Activated CD8-positive, alpha-beta memory T cell treated with anti-CD3 and anti-CD28 coated beads, Interleukin-2, amount 10 ng/mL, durations not matched to agents 7 days and 5 days (primary cell): ENCODE measurements at regions not wholly inside any gene's neighbourhood (a gene's known extent, or its start where the extent isn't known, plus 50 kb on each side); places are given as distances from the start of the nearest gene placed in this dataset.
"Not testable (repeated sequence)": the region's sequence is repeated elsewhere in the genome, so short reads cannot be mapped to it uniquely, and the experiment has no call there.

Experiments
- ATAC-seq: fragments of 150-1000 bp; cut with Tn5 transposase; one replicate; pipeline ENCODE4 v1.10.0; 2021; ENCODE audit warnings: moderate library complexity
- CTCF ChIA-PET: fragments of 350-600 bp; sonication (Branson Sonifier 250); formaldehyde crosslinking; loops from one replicate; lab custom pipeline; 2021; ENCODE audit warnings: antibody characterized with exemption; lab: Charles Lee
- DNase-seq: peaks from one replicate; pipeline ENCODE4 v3.0.0-alpha.2; 2020
- H3K27ac Mint-ChIP-seq: one replicate; pipeline ENCODE4 v1.8.0; 2021; ENCODE audit warnings: mild to moderate bottlenecking, mixed read lengths
- H3K27me3 Mint-ChIP-seq: one replicate; pipeline ENCODE4 v1.8.0; 2021; ENCODE audit warnings: mixed read lengths
- H3K36me3 Mint-ChIP-seq: one replicate; pipeline ENCODE4 v1.8.0; 2021; ENCODE audit warnings: mild to moderate bottlenecking, mixed read lengths
- H3K4me1 Mint-ChIP-seq: one replicate; pipeline ENCODE4 v1.8.0; 2021; ENCODE audit warnings: mixed read lengths
- H3K4me3 Mint-ChIP-seq: one replicate; pipeline ENCODE4 v1.8.0; 2021; ENCODE audit warnings: mild to moderate bottlenecking, moderate library complexity, mixed read lengths
- H3K9me3 Mint-ChIP-seq: one replicate; pipeline ENCODE4 v1.8.0; 2022; ENCODE audit warnings: low read depth, mixed read lengths

- no peaks in the 10 kb centered on the region for H3K9me3 Mint-ChIP-seq
- no peak overlapping the region for H3K27ac Mint-ChIP-seq
- DNase-seq (no peak), ATAC-seq (no peak)
- CTCF ChIA-PET = no interaction called here
- H3K36me3 Mint-ChIP-seq = no peaks in the 10 kb centered on the region
- no peak overlapping the region for H3K4me3 Mint-ChIP-seq
- H3K27me3 Mint-ChIP-seq = no peaks in the 10 kb centered on the region
- H3K4me1 Mint-ChIP-seq = no peaks in the 10 kb centered on the region
These were observed 233.0 kb downstream of the DKK2 start for GRCh38 chr4:106803083-106803482.

GRCh38 chr4:106801386-106801785 is 234.7 kb downstream of the DKK2 start:
- DNase-seq (no peak), ATAC-seq (no peak)
- CTCF ChIA-PET = no interaction called here
- Mint-ChIP-seq H3K27ac (no peak overlapping the region), H3K36me3 (no peaks in the 10 kb centered on the region), H3K4me1 (no peaks in the 10 kb centered on the region), H3K27me3 (no peaks in the 10 kb centered on the region), H3K4me3 (no peak overlapping the region), H3K9me3 (no peaks in the 10 kb centered on the region)

GRCh38 chr4:106796876-106797275 is 239.2 kb downstream of the DKK2 start:
- no peak overlapping the region for H3K4me3 Mint-ChIP-seq
- H3K27ac Mint-ChIP-seq = no peak overlapping the region
- no peak for DNase-seq
- ATAC-seq = no peak
- CTCF ChIA-PET = no interaction called here
- no peaks in the 10 kb centered on the region for H3K27me3 Mint-ChIP-seq
- H3K36me3 Mint-ChIP-seq = no peaks in the 10 kb centered on the region
- peaks cover 3% of the 10 kb centered on the region for H3K9me3 Mint-ChIP-seq
- no peaks in the 10 kb centered on the region for H3K4me1 Mint-ChIP-seq

GRCh38 chr4:106795326-106795725 is 240.8 kb downstream of the DKK2 start:
- DNase-seq = no peak
- no peaks in the 10 kb centered on the region for H3K4me1 Mint-ChIP-seq
- no peak for ATAC-seq
- no peak overlapping the region for H3K4me3 Mint-ChIP-seq
- no peaks in the 10 kb centered on the region for H3K36me3 Mint-ChIP-seq
- H3K9me3 Mint-ChIP-seq = peaks cover 3% of the 10 kb centered on the region
- H3K27ac Mint-ChIP-seq = no peak overlapping the region
- CTCF ChIA-PET = no interaction called here
- H3K27me3 Mint-ChIP-seq = no peaks in the 10 kb centered on the region

GRCh38 chr4:106793933-106794332 is 242.2 kb downstream of the DKK2 start:
- no peaks in the 10 kb centered on the region for H3K27me3 Mint-ChIP-seq
- H3K4me1 Mint-ChIP-seq = no peaks in the 10 kb centered on the region
- no peak overlapping the region for H3K27ac Mint-ChIP-seq
- H3K4me3 Mint-ChIP-seq = no peak overlapping the region
- no peaks in the 10 kb centered on the region for H3K36me3 Mint-ChIP-seq
- peaks cover 3% of the 10 kb centered on the region for H3K9me3 Mint-ChIP-seq
- CTCF ChIA-PET = no interaction called here
- DNase-seq = no peak
- ATAC-seq = no peak

GRCh38 chr4:106775636-106776035 is 260.5 kb downstream of the DKK2 start:
- H3K27me3 Mint-ChIP-seq = no peaks in the 10 kb centered on the region
- H3K36me3 Mint-ChIP-seq = no peaks in the 10 kb centered on the region
- no peak overlapping the region for H3K27ac Mint-ChIP-seq
- no peak overlapping the region for H3K4me3 Mint-ChIP-seq
- CTCF ChIA-PET = no interaction called here
- no peaks in the 10 kb centered on the region for H3K4me1 Mint-ChIP-seq
- no peak for DNase-seq
- H3K9me3 Mint-ChIP-seq = peaks cover 5% of the 10 kb centered on the region
- ATAC-seq = no peak

GRCh38 chr4:106774055-106774454 is 262.1 kb downstream of the DKK2 start:
- DNase-seq, H3K4me1 Mint-ChIP-seq, H3K27me3 Mint-ChIP-seq, ATAC-seq, H3K27ac Mint-ChIP-seq, H3K36me3 Mint-ChIP-seq, CTCF ChIA-PET, H3K9me3 Mint-ChIP-seq, H3K4me3 Mint-ChIP-seq: not testable (repeated sequence)

- no peaks in the 10 kb centered on the region for H3K27me3 Mint-ChIP-seq
- CTCF ChIA-PET = no interaction called here
- no peak overlapping the region for H3K27ac Mint-ChIP-seq
These were observed 262.8 kb downstream of the DKK2 start for GRCh38 chr4:106773076-106773905.

GRCh38 chr4:106767991-106768390 is 268.1 kb downstream of the DKK2 start:
- Mint-ChIP-seq H3K27me3 (no peaks in the 10 kb centered on the region), H3K27ac (no peak overlapping the region), H3K4me1 (no peaks in the 10 kb centered on the region), H3K9me3 (peaks cover 7% of the 10 kb centered on the region), H3K36me3 (no peaks in the 10 kb centered on the region), H3K4me3 (no peak overlapping the region)
- no peak for DNase-seq
- no peak for ATAC-seq
- CTCF ChIA-PET = no interaction called here

More at GRCh38 chr4:106773076-106773905, 262.8 kb downstream of the DKK2 start:
- H3K9me3 Mint-ChIP-seq = peaks cover 6% of the 10 kb centered on the region
- DNase-seq (no peak), ATAC-seq (no peak)
- no peak overlapping the region for H3K4me3 Mint-ChIP-seq
- H3K36me3 Mint-ChIP-seq = no peaks in the 10 kb centered on the region
- H3K4me1 Mint-ChIP-seq = no peaks in the 10 kb centered on the region

GRCh38 chr4:106766519-106766918 is 269.6 kb downstream of the DKK2 start:
- DNase-seq (no peak), ATAC-seq (no peak)
- CTCF ChIA-PET = no interaction called here
- H3K27ac Mint-ChIP-seq = no peak overlapping the region
- H3K9me3 Mint-ChIP-seq = peaks cover 5% of the 10 kb centered on the region
- no peak overlapping the region for H3K4me3 Mint-ChIP-seq
- no peaks in the 10 kb centered on the region for H3K36me3 Mint-ChIP-seq
- no peaks in the 10 kb centered on the region for H3K4me1 Mint-ChIP-seq
- H3K27me3 Mint-ChIP-seq = no peaks in the 10 kb centered on the region

GRCh38 chr4:106764774-106765173 is 271.3 kb downstream of the DKK2 start:
- Mint-ChIP-seq H3K4me3 (no peak overlapping the region), H3K27ac (no peak overlapping the region), H3K36me3 (no peaks in the 10 kb centered on the region), H3K9me3 (peaks cover 5% of the 10 kb centered on the region), H3K4me1 (no peaks in the 10 kb centered on the region), H3K27me3 (no peaks in the 10 kb centered on the region)
- DNase-seq (no peak), ATAC-seq (no peak)
- CTCF ChIA-PET = no interaction called here

GRCh38 chr4:106762666-106763443 is 273.3 kb downstream of the DKK2 start:
- DNase-seq (no peak), ATAC-seq (no peak)
- peaks cover 2% of the 10 kb centered on the region for H3K9me3 Mint-ChIP-seq
- no peaks in the 10 kb centered on the region for H3K36me3 Mint-ChIP-seq
- no peaks in the 10 kb centered on the region for H3K4me1 Mint-ChIP-seq
- H3K4me3 Mint-ChIP-seq = no peak overlapping the region
- CTCF ChIA-PET = no interaction called here
- H3K27me3 Mint-ChIP-seq = no peaks in the 10 kb centered on the region
- H3K27ac Mint-ChIP-seq = no peak overlapping the region

- CTCF ChIA-PET = no interaction called here
- H3K27ac Mint-ChIP-seq = no peak overlapping the region
- H3K4me3 Mint-ChIP-seq = no peak overlapping the region
- DNase-seq (no peak), ATAC-seq (no peak)
- no peaks in the 10 kb centered on the region for H3K36me3 Mint-ChIP-seq
- H3K9me3 Mint-ChIP-seq = peaks cover under 1% of the 10 kb centered on the region
- H3K4me1 Mint-ChIP-seq = no peaks in the 10 kb centered on the region
- H3K27me3 Mint-ChIP-seq = no peaks in the 10 kb centered on the region
These were observed 282.7 kb downstream of the DKK2 start for GRCh38 chr4:106753426-106753825.

GRCh38 chr4:106746451-106746850 is 289.7 kb downstream of the DKK2 start:
- Mint-ChIP-seq H3K27ac (no peak overlapping the region), H3K36me3 (no peaks in the 10 kb centered on the region), H3K4me1 (no peaks in the 10 kb centered on the region), H3K9me3 (peaks cover 4% of the 10 kb centered on the region), H3K27me3 (no peaks in the 10 kb centered on the region), H3K4me3 (no peak overlapping the region)
- CTCF ChIA-PET = no interaction called here
- no peak for ATAC-seq
- no peak for DNase-seq
